IMR-90 (cell line): ENCODE measurements at regions not wholly inside any gene's neighbourhood (a gene's known extent, or its start where the extent isn't known, plus 50 kb on each side); places are given as distances from the start of the nearest gene placed in this dataset.

Experiments
- ATAC-seq: fragments of 200-7000 bp; cut with Tn5 transposase; 2 replicates; pipeline ENCODE4 v1.9.1; 2020; ENCODE audit warnings: low read depth, mild to moderate bottlenecking, moderate library complexity
- BruUV-seq: library from RNA; stranded (reverse); fragments of 400-500 nt; replicated peaks from 2 replicates; lab custom pipeline; 2021; lab: Mats Ljungman, UMichigan
- CTCF ChIA-PET: fragments of 300-600 bp; formaldehyde crosslinking; extraction: SDS; loops from one replicate; lab custom pipeline; 2021; ENCODE audit warnings: antibody characterized with exemption; lab: Yijun Ruan, JAX
- POLR2A ChIA-PET: fragments of 300-600 bp; sonication (Branson Sonifier 250); formaldehyde crosslinking; loops from one replicate; lab custom pipeline; 2022; ENCODE audit warnings: antibody characterized with exemption; ENCODE audit not compliant: unreplicated experiment; lab: Charles Lee
- DNase-seq: peaks from one replicate; pipeline ENCODE4 v3.0.0; 2013
- H2AFZ ChIP-seq: replicated peaks from 2 replicates; pipeline ENCODE3; 2013; ENCODE audit warnings: low read length, mild to moderate bottlenecking; ENCODE audit not compliant: poor library complexity
- H2AK5ac ChIP-seq: 2 replicates; pipeline ENCODE4 v1.6.1; 2013; ENCODE audit warnings: low read depth, low read length, inconsistent platforms
- H2AK9ac ChIP-seq: replicated peaks from 2 replicates; pipeline ENCODE3; 2013; ENCODE audit warnings: mild to moderate bottlenecking, low read depth, low read length, moderate library complexity; ENCODE audit not compliant: poor library complexity
- H2BK120ac ChIP-seq: 2 replicates; pipeline ENCODE4 v1.6.1; 2013; ENCODE audit warnings: low read depth, low read length, inconsistent platforms
- H2BK15ac ChIP-seq: 3 replicates; pipeline ENCODE4 v1.6.1; 2013; ENCODE audit warnings: low read depth, low read length, inconsistent platforms
- H2BK20ac ChIP-seq: 2 replicates; pipeline ENCODE4 v1.6.1; 2013; ENCODE audit warnings: low read depth, mild to moderate bottlenecking, inconsistent platforms, low read length, moderate library complexity
- H2BK5ac ChIP-seq: 2 replicates; pipeline ENCODE4 v1.6.1; 2013; ENCODE audit warnings: mild to moderate bottlenecking, low read depth, low read length, inconsistent platforms; ENCODE audit not compliant: poor library complexity, severe bottlenecking
- H3K14ac ChIP-seq: replicated peaks from 2 replicates; pipeline ENCODE4 v1.6.1; 2013; ENCODE audit warnings: low read depth, low read length, inconsistent platforms
- H3K18ac ChIP-seq: 2 replicates; pipeline ENCODE4 v1.6.1; 2013; ENCODE audit warnings: low read depth, low read length, control low read depth
- H3K23ac ChIP-seq: 2 replicates; pipeline ENCODE4 v1.6.1; 2013; ENCODE audit warnings: low read depth, low read length, inconsistent platforms
- H3K27ac ChIP-seq: 2 replicates; pipeline ENCODE4 v1.5.1; 2013; ENCODE audit warnings: mild to moderate bottlenecking, control low read depth, low read length; ENCODE audit not compliant: insufficient read depth
- H3K27me3 ChIP-seq: 2 replicates; pipeline ENCODE4 v1.6.1; 2013; ENCODE audit warnings: low read length; ENCODE audit not compliant: control insufficient read depth, insufficient read depth
- H3K36me3 ChIP-seq: 2 replicates; pipeline ENCODE4 v1.6.1; 2013; ENCODE audit warnings: low read length, mixed read lengths; ENCODE audit not compliant: control insufficient read depth, insufficient read depth
- H3K4ac ChIP-seq: 2 replicates; pipeline ENCODE4 v1.6.1; 2013; ENCODE audit warnings: low read depth, low read length, inconsistent platforms
- H3K4me1 ChIP-seq: 2 replicates; pipeline ENCODE4 v1.6.1; 2013; ENCODE audit warnings: low read length, mixed read lengths; ENCODE audit not compliant: control insufficient read depth, insufficient read depth
- H3K4me2 ChIP-seq: 2 replicates; pipeline ENCODE4 v1.6.1; 2013; ENCODE audit warnings: low read depth, mild to moderate bottlenecking, control low read depth, low read length, moderate library complexity
- H3K4me3 ChIP-seq: 2 replicates; pipeline ENCODE4 v1.5.1; 2013; ENCODE audit warnings: low read depth, mild to moderate bottlenecking, control low read depth, low read length, moderate library complexity; ENCODE audit not compliant: insufficient read depth
- H3K56ac ChIP-seq: 2 replicates; pipeline ENCODE4 v1.6.1; 2013; ENCODE audit warnings: low read length, inconsistent platforms; ENCODE audit not compliant: insufficient read depth; ENCODE audit errors: extremely low read depth
- H3K79me1 ChIP-seq, 2 experiments: 2 replicates each; pipeline ENCODE4 v1.6.1; 2013; ENCODE audit warnings: low read length in 2 of 2, inconsistent platforms in 1 of 2, low read depth in 1 of 2
- H3K9ac ChIP-seq: 2 replicates; pipeline ENCODE4 v1.6.1; 2013; ENCODE audit warnings: low read depth, low read length, control low read depth
- H3K9me1 ChIP-seq: 2 replicates; pipeline ENCODE4 v1.6.1; 2013; ENCODE audit warnings: low read length, inconsistent platforms; ENCODE audit not compliant: insufficient read depth
- H3K9me3 ChIP-seq: 2 replicates; pipeline ENCODE4 v1.6.1; 2013; ENCODE audit warnings: low read length; ENCODE audit not compliant: control insufficient read depth, insufficient read depth
- H4K20me1 ChIP-seq: 2 replicates; pipeline ENCODE4 v1.6.1; 2013; ENCODE audit warnings: low read length, inconsistent platforms; ENCODE audit not compliant: insufficient read depth
- H4K5ac ChIP-seq: 2 replicates; pipeline ENCODE4 v1.6.1; 2013; ENCODE audit warnings: mild to moderate bottlenecking, low read depth, low read length, control low read depth
- H4K8ac ChIP-seq, 2 experiments: 2 replicates each; pipeline ENCODE4 v1.6.1; 2013; ENCODE audit warnings: low read depth in 2 of 2, low read length in 2 of 2, control low read depth in 1 of 2, inconsistent platforms in 1 of 2
- H4K91ac ChIP-seq: 2 replicates; pipeline ENCODE4 v1.6.1; 2013; ENCODE audit warnings: low read depth, low read length, inconsistent platforms; ENCODE audit not compliant: insufficient read depth
- BHLHE40 ChIP-seq: fragments of 150-350 bp; IDR thresholded peaks from 2 replicates; pipeline ENCODE4 v1.6.1; 2016; ENCODE audit warnings: mild to moderate bottlenecking, low read depth, low read length
- CEBPB ChIP-seq: IDR thresholded peaks from 2 replicates; pipeline ENCODE4 v1.6.1; 2012; ENCODE audit warnings: low read depth, low read length, improper control_type of control experiment
- CHD1 ChIP-seq: IDR thresholded peaks from 2 replicates; pipeline ENCODE4 v1.6.1; 2012; ENCODE audit warnings: low read depth, low read length, improper control_type of control experiment
- FOS ChIP-seq: fragments of 150-350 bp; IDR thresholded peaks from 2 replicates; pipeline ENCODE4 v1.6.1; 2016; ENCODE audit warnings: low read depth, low read length
- MAFK ChIP-seq: IDR thresholded peaks from 2 replicates; pipeline ENCODE4 v1.6.1; 2012; ENCODE audit warnings: low read depth, low read length, improper control_type of control experiment
- MAZ ChIP-seq: IDR thresholded peaks from 2 replicates; pipeline ENCODE4 v1.6.1; 2012; ENCODE audit warnings: low read depth, mild to moderate bottlenecking, low read length, improper control_type of control experiment, moderate library complexity, borderline replicate concordance
- MXI1 ChIP-seq: IDR thresholded peaks from 2 replicates; pipeline ENCODE4 v1.6.1; 2012; ENCODE audit warnings: low read depth, mild to moderate bottlenecking, low read length, moderate library complexity, borderline replicate concordance
- NFE2L2 ChIP-seq: fragments of 150-350 bp; IDR thresholded peaks from 2 replicates; pipeline ENCODE4 v1.6.1; 2016; ENCODE audit warnings: low read depth, mild to moderate bottlenecking, low read length
- POLR2A ChIP-seq: IDR thresholded peaks from 2 replicates; pipeline ENCODE4 v1.6.1; 2012; ENCODE audit warnings: mild to moderate bottlenecking, low read depth, low read length
- RAD21 ChIP-seq: IDR thresholded peaks from 2 replicates; pipeline ENCODE4 v1.6.1; 2012; ENCODE audit warnings: low read length, improper control_type of control experiment
- RCOR1 ChIP-seq: IDR thresholded peaks from 2 replicates; pipeline ENCODE4 v1.6.1; 2012; ENCODE audit warnings: mild to moderate bottlenecking, low read length, improper control_type of control experiment; ENCODE audit not compliant: insufficient replicate concordance
- RFX5 ChIP-seq: IDR thresholded peaks from 2 replicates; pipeline ENCODE4 v1.8.0; 2012; ENCODE audit warnings: low read depth, mild to moderate bottlenecking, low read length, moderate library complexity
- SMC3 ChIP-seq: fragments of 150-350 bp; IDR thresholded peaks from 2 replicates; pipeline ENCODE4 v1.6.1; 2016; ENCODE audit warnings: low read depth, mild to moderate bottlenecking, antibody characterized with exemption, low read length, moderate library complexity
- WGBS, 2 experiments: methylation state at CpG; one replicate each; pipeline versions ENCODE4 v1.1.5 to v1.1.7; 2013; ENCODE audit warnings: missing lambda C conversion rate in 2 of 2; ENCODE audit not compliant: insufficient read length in 1 of 2; ENCODE audit errors: extremely low coverage in 2 of 2; 5-methylcytosine and 5-hydroxymethylcytosine counted together
- dilution Hi-C: fragments of 300-500 bp; cut with HindIII; formaldehyde crosslinking; loops from one replicate; pipeline ENCODE4 v1.14.3; 2018; ENCODE audit warnings: low sequenced_read_pairs; ENCODE audit not compliant: unreplicated experiment
- in situ Hi-C: fragments of 300-500 bp; cut with MboI; formaldehyde crosslinking; loops from 3 replicates; pipeline ENCODE4 v1.14.3; 2019; ENCODE audit warnings: low sequenced_read_pairs, inconsistent platforms, mixed read lengths
- intact Hi-C: fragments of 100-400 bp; cut with micrococcal nuclease; formaldehyde crosslinking; loops from 2 replicates; pipeline ENCODE4 v1.10.0; 2022
- TF ChIP-seq, protein P1 (sequence below): fragments of 150-350 bp; IDR thresholded peaks from 2 replicates; pipeline ENCODE4 v1.6.1; 2016; ENCODE audit warnings: low read depth, mild to moderate bottlenecking, low read length, moderate library complexity, borderline replicate concordance
- TF ChIP-seq, protein P2 (sequence below): fragments of 150-350 bp; IDR thresholded peaks from 2 replicates; pipeline ENCODE4 v1.6.1; 2017; ENCODE audit warnings: mild to moderate bottlenecking, antibody characterized with exemption, low read length, low read depth
- TF ChIP-seq, protein P3 (sequence below): conservative IDR thresholded peaks from 2 replicates; pipeline ENCODE4 v1.5.1; 2012; ENCODE audit warnings: mild to moderate bottlenecking, low read depth, low read length, improper control_type of control experiment

DNA sequence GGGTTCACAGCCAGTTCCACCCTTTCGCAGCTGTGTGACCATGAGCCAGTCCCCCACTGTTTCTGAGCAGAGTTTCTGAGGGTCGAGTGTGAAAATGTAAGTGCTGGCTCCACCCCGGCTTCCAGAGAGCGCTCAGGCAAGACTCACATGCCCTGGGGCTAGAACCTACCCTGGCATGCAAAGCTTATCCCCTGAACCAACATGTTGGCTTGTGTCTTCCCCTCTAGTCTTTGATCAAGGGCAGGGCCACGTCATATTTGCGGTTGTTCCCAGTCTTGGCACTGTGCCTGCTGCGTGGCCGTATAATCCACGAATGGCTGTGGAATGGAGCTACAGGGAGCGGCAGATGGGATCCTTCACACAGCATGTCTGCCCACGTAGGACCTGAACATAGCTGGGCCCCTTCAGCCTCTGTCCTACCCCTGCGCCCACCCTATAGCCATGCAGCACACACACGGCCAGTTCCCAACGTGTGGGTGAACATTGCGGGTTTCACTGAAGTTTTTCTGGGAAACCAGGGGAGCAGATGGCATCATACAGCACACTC lies 84.8 kb downstream of the MRM1 start:
- CTCF ChIA-PET, result no interaction called here
- dilution Hi-C loops, result no loop called here
- H2BK15ac ChIP-seq, result no peak overlapping the region

More for the DNA sequence above, 84.8 kb downstream of the MRM1 start:
- TF ChIP-seq NFE2L2, result no peak
- no peak for TF ChIP-seq SMC3
- no peak for TF ChIP-seq CEBPB
- TF ChIP-seq CHD1, result no peak
- TF ChIP-seq, protein P1, sequence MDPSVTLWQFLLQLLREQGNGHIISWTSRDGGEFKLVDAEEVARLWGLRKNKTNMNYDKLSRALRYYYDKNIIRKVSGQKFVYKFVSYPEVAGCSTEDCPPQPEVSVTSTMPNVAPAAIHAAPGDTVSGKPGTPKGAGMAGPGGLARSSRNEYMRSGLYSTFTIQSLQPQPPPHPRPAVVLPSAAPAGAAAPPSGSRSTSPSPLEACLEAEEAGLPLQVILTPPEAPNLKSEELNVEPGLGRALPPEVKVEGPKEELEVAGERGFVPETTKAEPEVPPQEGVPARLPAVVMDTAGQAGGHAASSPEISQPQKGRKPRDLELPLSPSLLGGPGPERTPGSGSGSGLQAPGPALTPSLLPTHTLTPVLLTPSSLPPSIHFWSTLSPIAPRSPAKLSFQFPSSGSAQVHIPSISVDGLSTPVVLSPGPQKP, result no peak
- no peak for TF ChIP-seq RAD21
- TF ChIP-seq MAFK, result no peak
- TF ChIP-seq, protein P2, sequence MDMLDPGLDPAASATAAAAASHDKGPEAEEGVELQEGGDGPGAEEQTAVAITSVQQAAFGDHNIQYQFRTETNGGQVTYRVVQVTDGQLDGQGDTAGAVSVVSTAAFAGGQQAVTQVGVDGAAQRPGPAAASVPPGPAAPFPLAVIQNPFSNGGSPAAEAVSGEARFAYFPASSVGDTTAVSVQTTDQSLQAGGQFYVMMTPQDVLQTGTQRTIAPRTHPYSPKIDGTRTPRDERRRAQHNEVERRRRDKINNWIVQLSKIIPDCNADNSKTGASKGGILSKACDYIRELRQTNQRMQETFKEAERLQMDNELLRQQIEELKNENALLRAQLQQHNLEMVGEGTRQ, result no peak
- no peak for TF ChIP-seq RFX5
- TF ChIP-seq POLR2A, result no peak
- TF ChIP-seq, protein P3, sequence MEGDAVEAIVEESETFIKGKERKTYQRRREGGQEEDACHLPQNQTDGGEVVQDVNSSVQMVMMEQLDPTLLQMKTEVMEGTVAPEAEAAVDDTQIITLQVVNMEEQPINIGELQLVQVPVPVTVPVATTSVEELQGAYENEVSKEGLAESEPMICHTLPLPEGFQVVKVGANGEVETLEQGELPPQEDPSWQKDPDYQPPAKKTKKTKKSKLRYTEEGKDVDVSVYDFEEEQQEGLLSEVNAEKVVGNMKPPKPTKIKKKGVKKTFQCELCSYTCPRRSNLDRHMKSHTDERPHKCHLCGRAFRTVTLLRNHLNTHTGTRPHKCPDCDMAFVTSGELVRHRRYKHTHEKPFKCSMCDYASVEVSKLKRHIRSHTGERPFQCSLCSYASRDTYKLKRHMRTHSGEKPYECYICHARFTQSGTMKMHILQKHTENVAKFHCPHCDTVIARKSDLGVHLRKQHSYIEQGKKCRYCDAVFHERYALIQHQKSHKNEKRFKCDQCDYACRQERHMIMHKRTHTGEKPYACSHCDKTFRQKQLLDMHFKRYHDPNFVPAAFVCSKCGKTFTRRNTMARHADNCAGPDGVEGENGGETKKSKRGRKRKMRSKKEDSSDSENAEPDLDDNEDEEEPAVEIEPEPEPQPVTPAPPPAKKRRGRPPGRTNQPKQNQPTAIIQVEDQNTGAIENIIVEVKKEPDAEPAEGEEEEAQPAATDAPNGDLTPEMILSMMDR, result no peak
- TF ChIP-seq MAZ, result no peak
- TF ChIP-seq RCOR1, result no peak
- no peak for TF ChIP-seq FOS
- TF ChIP-seq MXI1, result no peak
- TF ChIP-seq BHLHE40, result no peak
- Histone ChIP-seq H3K27me3 (peaks cover 13% of the 10 kb centered on the region), H3K36me3 (no peaks in the 10 kb centered on the region), H2AK5ac (no peak overlapping the region), H3K4me2 (no peak overlapping the region), H3K79me1 (no peaks in the 10 kb centered on the region), H3K4me3 (no peak overlapping the region), H3K18ac (no peak overlapping the region), H3K9me1 (no peaks in the 10 kb centered on the region), H3K23ac (no peak overlapping the region), H3K14ac (no peak overlapping the region), H2BK120ac (no peak overlapping the region), H4K20me1 (no peaks in the 10 kb centered on the region), H2AK9ac (no peak overlapping the region), H3K4me1 (no peaks in the 10 kb centered on the region), H2AFZ (no peak overlapping the region), H3K9me3 (no peaks in the 10 kb centered on the region), H3K56ac (no peak overlapping the region), H2BK5ac (no peak overlapping the region), H3K9ac (no peak overlapping the region), H4K91ac (no peak overlapping the region), H4K5ac (no peak overlapping the region), H3K4ac (no peak overlapping the region), H3K27ac (no peak overlapping the region), H4K8ac (no peak overlapping the region), H2BK20ac (no peak overlapping the region)
- intact Hi-C loops, result no loop called here
- DNase-seq (no peak), ATAC-seq (no peak)
- POLR2A ChIA-PET, result no interaction called here
- no TSS peak for BruUV-seq
- 54% methylated on average over 7 of the region's 15 CpGs; no CpG with 5 or more reads in 1 of the 2 experiments for WGBS, 2 experiments
- in situ Hi-C loops, result no loop called here
